ENCODE measurements at regions not wholly inside any gene's neighbourhood (a gene's known extent, or its start where the extent isn't known, plus 50 kb on each side); places are given as distances from the start of the nearest gene placed in this dataset.

DNA sequence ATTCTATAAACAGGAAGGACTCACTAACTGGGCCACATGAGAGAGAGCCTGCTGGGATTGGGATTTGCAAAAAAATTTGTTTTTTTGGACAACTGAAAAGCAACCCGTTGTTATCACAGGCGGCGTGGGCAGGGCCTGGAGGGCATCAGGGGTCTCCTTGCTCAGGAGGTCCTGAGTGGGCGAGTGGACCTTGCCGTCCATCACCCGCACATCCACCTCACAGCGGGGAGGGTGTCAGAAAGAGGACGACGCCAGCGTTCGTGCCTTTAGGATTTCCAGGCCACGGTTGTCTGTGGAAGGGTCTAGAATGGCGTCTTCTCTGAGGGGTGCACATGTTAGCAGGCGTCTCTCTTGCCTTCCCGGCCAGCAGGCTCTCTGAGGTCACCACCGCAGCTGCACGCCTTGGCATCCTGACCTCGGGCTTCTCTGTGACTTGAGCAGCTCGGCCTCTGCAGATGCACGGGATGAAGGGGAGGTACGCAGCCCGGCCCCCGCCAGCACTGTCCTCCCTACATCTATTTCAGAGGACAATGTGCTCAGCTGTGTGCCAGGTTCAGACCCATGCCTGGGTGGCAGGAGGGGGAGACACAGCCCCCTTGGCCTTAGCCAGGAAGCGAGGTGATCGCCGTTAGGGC, 749.5 kb downstream of the BRD1 start:
- intact Hi-C loops (cut with micrococcal nuclease; ENCODE audit: unreplicated experiment) (no loop called here), in situ Hi-C loops (cut with HindIII; ENCODE audit: extremely low pct_ligation_motif_present, low pct_unique_long_range_greater_than_20kb) (no loop called here)
- 1% methylated on average over 14 of the region's 26 CpGs for WGBS (ENCODE audit: low lambda C conversion rate)
- H3K9ac ChIP-seq (ENCODE audit: insufficient read depth, low read depth, low read length), result no peak overlapping the region
- POLR2A ChIA-PET, result no interaction called here
- FAIRE-seq (no peak), ATAC-seq (no peak), DNase-seq (ENCODE audit: low spot score) (no peak)
- no TSS peak for BruUV-seq (replicated peaks)
- H3K27me3 ChIP-seq (ENCODE audit: control insufficient read depth in 1 of 2, insufficient read depth in 2 of 2, low read length in 2 of 2), result peaks cover 7 to 55% of the 10 kb centered on the region in 2 experiments; a peak in 4 of 5 replicates
- no peak overlapping the region for H3K4me2 ChIP-seq (ENCODE audit: low read depth, low read length)
- TF ChIP-seq FOXP1 (IDR thresholded peaks at IDR 0.05) (no peak), FOXP1 (CRISPR knock-in tag; IDR thresholded peaks at IDR 0.05) (no peak), ZC3H13 (CRISPR knock-in tag; IDR thresholded peaks at IDR 0.05) (no peak)
- TF ChIP-seq, protein P1, sequence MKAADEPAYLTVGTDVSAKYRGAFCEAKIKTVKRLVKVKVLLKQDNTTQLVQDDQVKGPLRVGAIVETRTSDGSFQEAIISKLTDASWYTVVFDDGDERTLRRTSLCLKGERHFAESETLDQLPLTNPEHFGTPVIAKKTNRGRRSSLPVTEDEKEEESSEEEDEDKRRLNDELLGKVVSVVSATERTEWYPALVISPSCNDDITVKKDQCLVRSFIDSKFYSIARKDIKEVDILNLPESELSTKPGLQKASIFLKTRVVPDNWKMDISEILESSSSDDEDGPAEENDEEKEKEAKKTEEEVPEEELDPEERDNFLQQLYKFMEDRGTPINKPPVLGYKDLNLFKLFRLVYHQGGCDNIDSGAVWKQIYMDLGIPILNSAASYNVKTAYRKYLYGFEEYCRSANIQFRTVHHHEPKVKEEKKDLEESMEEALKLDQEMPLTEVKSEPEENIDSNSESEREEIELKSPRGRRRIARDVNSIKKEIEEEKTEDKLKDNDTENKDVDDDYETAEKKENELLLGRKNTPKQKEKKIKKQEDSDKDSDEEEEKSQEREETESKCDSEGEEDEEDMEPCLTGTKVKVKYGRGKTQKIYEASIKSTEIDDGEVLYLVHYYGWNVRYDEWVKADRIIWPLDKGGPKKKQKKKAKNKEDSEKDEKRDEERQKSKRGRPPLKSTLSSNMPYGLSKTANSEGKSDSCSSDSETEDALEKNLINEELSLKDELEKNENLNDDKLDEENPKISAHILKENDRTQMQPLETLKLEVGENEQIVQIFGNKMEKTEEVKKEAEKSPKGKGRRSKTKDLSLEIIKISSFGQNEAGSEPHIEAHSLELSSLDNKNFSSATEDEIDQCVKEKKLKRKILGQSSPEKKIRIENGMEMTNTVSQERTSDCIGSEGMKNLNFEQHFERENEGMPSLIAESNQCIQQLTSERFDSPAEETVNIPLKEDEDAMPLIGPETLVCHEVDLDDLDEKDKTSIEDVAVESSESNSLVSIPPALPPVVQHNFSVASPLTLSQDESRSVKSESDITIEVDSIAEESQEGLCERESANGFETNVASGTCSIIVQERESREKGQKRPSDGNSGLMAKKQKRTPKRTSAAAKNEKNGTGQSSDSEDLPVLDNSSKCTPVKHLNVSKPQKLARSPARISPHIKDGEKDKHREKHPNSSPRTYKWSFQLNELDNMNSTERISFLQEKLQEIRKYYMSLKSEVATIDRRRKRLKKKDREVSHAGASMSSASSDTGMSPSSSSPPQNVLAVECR (CRISPR knock-in tag; IDR thresholded peaks at IDR 0.05; ENCODE audit: borderline replicate concordance), result no peak
- H3K36me3 ChIP-seq (replicated peaks in 1 of 2; ENCODE audit: control insufficient read depth in 1 of 2, insufficient read depth in 2 of 2, low read length in 2 of 2), result no peaks in the 10 kb centered on the region
- no peak overlapping the region for H3K27ac ChIP-seq (ENCODE audit: extremely low read length, insufficient read depth, low read length)
- no peaks in the 10 kb centered on the region for H3K79me2 ChIP-seq (ENCODE audit: insufficient read depth, low read length)
- H3K4me1 ChIP-seq (ENCODE audit: insufficient read depth, low read length), result no peaks in the 10 kb centered on the region
- H3K9me3 ChIP-seq (ENCODE audit: low read length), result no peaks in the 10 kb centered on the region
- CTCF ChIA-PET (ENCODE audit: low intra/inter-chr PET ratio, low total read pairs), result no interaction called here
- H2AFZ ChIP-seq (ENCODE audit: low read length), result no peak overlapping the region
- no peak overlapping the region for H3K4me3 ChIP-seq (replicated peaks in 1 of 3; ENCODE audit: insufficient read depth in 1 of 3, low read depth in 2 of 3, low read length in 3 of 3)
- 0 out of 2 replicates have a peak, but pooled peaks cover 2% of the 10 kb centered on the region for H4K20me1 ChIP-seq (ENCODE audit: insufficient read depth, low read length)

DNA sequence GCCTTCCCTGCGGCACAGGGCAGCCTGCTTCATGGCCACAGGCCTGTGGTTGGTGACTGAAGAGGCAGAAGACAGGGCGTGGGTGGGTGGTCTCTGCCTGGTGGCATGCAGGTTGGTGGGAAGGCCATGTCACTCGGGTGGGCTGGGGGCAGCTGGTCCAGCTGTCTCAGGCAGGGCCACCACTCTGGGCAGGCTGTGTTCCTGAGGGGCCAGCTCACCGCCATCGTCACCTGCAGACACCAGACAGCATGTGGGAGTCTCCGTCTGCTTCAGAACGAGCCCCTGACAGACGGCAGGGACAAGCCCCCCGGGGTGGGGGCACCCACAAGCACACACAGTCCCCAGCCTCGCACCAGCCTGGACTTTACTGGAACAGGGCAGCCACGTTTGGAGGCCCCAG, 750.1 kb downstream of the BRD1 start:
- in situ Hi-C loops (cut with HindIII; ENCODE audit: extremely low pct_ligation_motif_present, low pct_unique_long_range_greater_than_20kb), result no loop called here
- WGBS (ENCODE audit: low lambda C conversion rate), result 15% methylated on average over 4 of the region's 11 CpGs

More for the DNA sequence above, 750.1 kb downstream of the BRD1 start:
- H3K9ac ChIP-seq (ENCODE audit: insufficient read depth, low read depth, low read length), result no peak overlapping the region
- no peak overlapping the region for H3K4me2 ChIP-seq (ENCODE audit: low read depth, low read length)
- POLR2A ChIA-PET, result no interaction called here
- no peaks in the 10 kb centered on the region for H3K36me3 ChIP-seq (replicated peaks in 1 of 2; ENCODE audit: control insufficient read depth in 1 of 2, insufficient read depth in 2 of 2, low read length in 2 of 2)
- CTCF ChIA-PET (ENCODE audit: low intra/inter-chr PET ratio, low total read pairs), result no interaction called here
- FAIRE-seq (no peak), ATAC-seq (no peak), DNase-seq (ENCODE audit: low spot score) (no peak)
- 0 out of 2 replicates have a peak, but pooled peaks cover 2% of the 10 kb centered on the region for H4K20me1 ChIP-seq (ENCODE audit: insufficient read depth, low read length)
- no peak overlapping the region for H3K4me3 ChIP-seq (replicated peaks in 1 of 3; ENCODE audit: insufficient read depth in 1 of 3, low read depth in 2 of 3, low read length in 3 of 3)
- peaks cover 7 to 60% of the 10 kb centered on the region in 2 experiments; a peak in 4 of 5 replicates for H3K27me3 ChIP-seq (ENCODE audit: control insufficient read depth in 1 of 2, insufficient read depth in 2 of 2, low read length in 2 of 2)
- H3K27ac ChIP-seq (ENCODE audit: extremely low read length, insufficient read depth, low read length), result no peak overlapping the region
- TF ChIP-seq, protein P2, sequence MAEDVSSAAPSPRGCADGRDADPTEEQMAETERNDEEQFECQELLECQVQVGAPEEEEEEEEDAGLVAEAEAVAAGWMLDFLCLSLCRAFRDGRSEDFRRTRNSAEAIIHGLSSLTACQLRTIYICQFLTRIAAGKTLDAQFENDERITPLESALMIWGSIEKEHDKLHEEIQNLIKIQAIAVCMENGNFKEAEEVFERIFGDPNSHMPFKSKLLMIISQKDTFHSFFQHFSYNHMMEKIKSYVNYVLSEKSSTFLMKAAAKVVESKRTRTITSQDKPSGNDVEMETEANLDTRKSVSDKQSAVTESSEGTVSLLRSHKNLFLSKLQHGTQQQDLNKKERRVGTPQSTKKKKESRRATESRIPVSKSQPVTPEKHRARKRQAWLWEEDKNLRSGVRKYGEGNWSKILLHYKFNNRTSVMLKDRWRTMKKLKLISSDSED (CRISPR knock-in tag; IDR thresholded peaks at IDR 0.05), result no peak
- TF ChIP-seq ZKSCAN8 (CRISPR knock-in tag; IDR thresholded peaks at IDR 0.05; ENCODE audit: borderline replicate concordance), result no peak
- no peak for TF ChIP-seq ZNF564 (CRISPR knock-in tag; IDR thresholded peaks at IDR 0.05)
- TF ChIP-seq JUNB (CRISPR knock-in tag; IDR thresholded peaks at IDR 0.05; ENCODE audit: borderline replicate concordance), result no peak
- no peak for TF ChIP-seq NR2F6 (IDR thresholded peaks at IDR 0.05)
- TF ChIP-seq NR2F6 (CRISPR knock-in tag; IDR thresholded peaks at IDR 0.05), result no peak
- no peak for TF ChIP-seq ZSCAN9 (CRISPR knock-in tag; IDR thresholded peaks at IDR 0.05; ENCODE audit: borderline replicate concordance)
- no peak for TF ChIP-seq HNRNPL (IDR thresholded peaks at IDR 0.05; ENCODE audit: low read depth, low read length)
- intact Hi-C loops (cut with micrococcal nuclease; ENCODE audit: unreplicated experiment), result no loop called here
- H2AFZ ChIP-seq (ENCODE audit: low read length), result no peak overlapping the region
- H3K9me3 ChIP-seq (ENCODE audit: low read length), result no peaks in the 10 kb centered on the region
- H3K79me2 ChIP-seq (ENCODE audit: insufficient read depth, low read length), result no peaks in the 10 kb centered on the region
- no TSS peak for BruUV-seq (replicated peaks)
- no peaks in the 10 kb centered on the region for H3K4me1 ChIP-seq (ENCODE audit: insufficient read depth, low read length)

All from HepG2 (cell line).